HG03571 (cell line): ENCODE measurements at regions not wholly inside any gene's neighbourhood (a gene's known extent, or its start where the extent isn't known, plus 50 kb on each side); places are given as distances from the start of the nearest gene placed in this dataset.
"Not testable (repeated sequence)": the region's sequence is repeated elsewhere in the genome, so short reads cannot be mapped to it uniquely, and the experiment has no call there.

ENCODE experiments used
- ATAC-seq: cut with Tn5 transposase; IDR thresholded peaks from one replicate; pipeline ENCODE4 v1.9.1; 2021; ENCODE audit not compliant: unreplicated experiment

DNA sequence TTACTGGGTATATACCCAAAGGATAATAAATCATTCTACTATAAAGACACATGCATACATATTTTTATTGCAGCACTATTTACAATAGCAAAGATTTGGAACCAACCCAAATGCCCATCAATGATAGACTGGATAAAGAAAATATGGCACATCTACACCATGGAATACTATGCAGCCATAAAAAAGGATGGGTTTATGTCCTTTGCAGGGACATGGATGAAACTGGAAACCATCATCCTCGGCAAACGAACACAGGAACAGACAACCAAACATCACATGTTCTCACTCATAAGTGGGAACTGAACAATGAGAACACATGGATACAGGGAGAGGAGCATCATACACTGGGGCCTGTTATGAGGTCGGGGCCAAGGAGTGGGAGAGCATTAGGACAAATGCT, 665.0 kb upstream of the KCNMB2 start:
- ATAC-seq, result not testable (repeated sequence)

DNA sequence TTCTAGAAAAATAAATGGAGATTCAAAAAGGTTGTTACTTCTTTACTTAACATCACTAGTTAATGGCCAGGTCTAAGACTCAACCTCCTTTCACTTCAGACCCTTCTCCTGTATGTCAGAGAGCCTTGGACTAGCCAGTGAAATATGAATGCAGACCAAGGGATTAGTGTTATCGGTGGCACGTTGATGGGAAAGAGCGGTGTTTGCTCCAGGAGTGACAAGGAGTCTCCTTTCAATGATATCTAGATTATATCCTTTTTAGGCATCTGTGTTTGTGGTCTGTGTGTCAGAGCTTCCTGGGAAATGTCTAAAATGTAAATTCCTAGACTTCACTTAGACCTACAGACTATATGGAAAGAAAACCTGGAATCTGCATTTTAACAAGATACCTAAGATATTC, 658.0 kb upstream of the KCNMB2 start:
- no peak for ATAC-seq

DNA sequence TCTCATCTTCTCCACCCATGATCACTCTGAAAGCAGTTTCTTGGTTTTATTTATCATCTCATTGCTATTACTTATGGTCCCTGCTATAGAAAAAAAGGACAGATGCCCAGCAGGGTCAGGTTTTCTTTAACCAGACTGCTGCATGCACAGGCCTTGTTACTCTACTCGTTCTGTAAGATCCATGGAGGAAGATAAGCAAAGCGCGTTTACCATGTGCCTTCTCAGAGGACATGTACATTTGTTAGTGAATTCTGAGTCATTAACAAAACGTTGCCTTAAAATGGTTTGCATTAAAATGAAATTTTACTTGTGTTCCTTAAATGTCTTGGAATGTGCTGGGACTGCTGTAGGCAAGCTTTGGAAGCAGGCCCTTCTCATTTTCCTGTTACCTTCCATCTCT, 657.3 kb upstream of the KCNMB2 start:
- no peak for ATAC-seq

DNA sequence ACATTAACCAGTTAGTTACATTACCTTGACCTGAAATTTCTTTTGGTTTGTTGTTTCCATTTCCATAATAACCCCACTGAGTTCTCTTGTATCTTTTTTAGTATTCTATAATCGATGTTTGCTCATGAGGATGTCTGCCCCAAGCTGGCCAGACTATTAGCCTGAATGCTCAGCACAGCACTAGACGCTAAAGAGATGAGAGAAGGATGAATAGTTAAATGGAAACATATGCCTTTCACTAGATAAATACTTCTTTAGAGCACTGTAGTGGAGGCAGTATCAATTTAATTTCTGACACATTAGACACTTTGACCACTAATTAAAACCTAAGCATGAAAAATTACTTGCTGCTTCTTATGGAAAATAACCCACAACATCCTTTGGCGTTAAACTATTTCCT, 654.9 kb upstream of the KCNMB2 start:
- no peak for ATAC-seq

DNA sequence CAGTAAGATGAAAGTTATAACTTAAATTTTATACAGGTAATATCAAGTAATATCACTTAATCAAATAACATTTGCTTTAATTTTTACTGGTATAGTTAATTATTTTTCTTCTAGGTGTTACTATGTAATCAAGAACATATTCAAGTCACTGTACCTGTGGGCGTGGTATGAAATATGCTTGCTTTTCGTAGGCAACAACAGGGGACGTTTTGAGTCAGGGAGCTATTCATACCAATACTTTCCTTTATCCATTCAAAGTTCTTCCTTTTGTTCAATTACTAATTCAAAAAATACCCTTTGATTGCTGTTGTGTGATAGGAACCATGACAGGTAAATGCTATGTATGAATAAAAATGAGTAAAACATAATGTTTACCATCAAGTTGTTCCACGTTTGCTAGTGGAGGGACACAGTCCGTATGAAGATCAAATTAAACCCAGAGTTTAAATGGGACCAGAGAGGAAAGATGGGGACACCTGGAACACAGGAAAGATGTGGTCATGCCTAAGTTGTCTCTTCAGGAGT, 654.0 kb upstream of the KCNMB2 start:
- ATAC-seq, result no peak

- ATAC-seq, result no peak
Observed at GRCh38 chr3:177883091-177883490, 653.1 kb upstream of the KCNMB2 start.

- no peak for ATAC-seq
Observed at GRCh38 chr3:177883957-177884356, 652.3 kb upstream of the KCNMB2 start.

- ATAC-seq, result no peak
Observed at GRCh38 chr3:177885063-177885462, 651.2 kb upstream of the KCNMB2 start.

GRCh38 chr3:177886501-177886900, 649.7 kb upstream of the KCNMB2 start:
- ATAC-seq, result no peak

DNA sequence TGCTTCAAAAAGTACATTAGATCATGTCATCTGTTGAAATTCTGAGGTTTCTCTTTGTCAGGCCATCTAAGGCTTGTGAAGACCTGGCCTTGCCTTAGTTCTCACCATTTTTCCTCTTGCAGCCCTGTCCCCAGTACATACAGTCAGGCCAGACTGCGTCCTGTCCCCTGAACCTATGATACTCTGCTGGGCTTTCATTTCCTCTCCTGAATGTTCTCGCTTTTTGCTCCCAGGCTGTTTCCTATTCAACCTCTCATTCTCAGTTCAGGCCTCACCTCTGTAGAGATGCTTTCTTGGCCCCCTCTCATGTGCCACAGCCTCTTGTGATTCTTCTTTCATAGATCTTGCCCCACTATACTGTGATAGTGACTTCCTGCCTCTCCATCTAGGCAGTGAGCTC, 648.8 kb upstream of the KCNMB2 start:
- no peak for ATAC-seq

DNA sequence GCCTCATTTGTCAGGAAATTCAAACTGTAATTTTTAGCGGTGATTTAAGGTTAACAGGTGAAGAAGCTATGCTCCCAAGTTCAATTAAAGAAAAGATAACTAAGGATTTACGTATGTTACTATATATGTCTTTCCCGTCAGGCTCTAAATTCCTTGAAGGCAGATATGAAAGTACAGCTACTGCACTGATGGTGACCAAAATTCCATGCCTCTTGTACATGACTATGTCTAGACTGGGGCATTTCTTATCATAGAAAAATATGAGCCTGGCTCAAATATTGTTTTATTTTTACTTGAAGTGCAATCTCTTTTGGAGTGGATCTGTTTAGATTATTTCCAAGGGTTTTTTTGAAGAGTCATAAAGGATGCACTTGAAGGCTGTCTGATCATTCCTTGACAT, 647.1 kb upstream of the KCNMB2 start:
- ATAC-seq, result no peak

- no peak for ATAC-seq
Observed at GRCh38 chr3:177889652-177890358, 646.4 kb upstream of the KCNMB2 start.

DNA sequence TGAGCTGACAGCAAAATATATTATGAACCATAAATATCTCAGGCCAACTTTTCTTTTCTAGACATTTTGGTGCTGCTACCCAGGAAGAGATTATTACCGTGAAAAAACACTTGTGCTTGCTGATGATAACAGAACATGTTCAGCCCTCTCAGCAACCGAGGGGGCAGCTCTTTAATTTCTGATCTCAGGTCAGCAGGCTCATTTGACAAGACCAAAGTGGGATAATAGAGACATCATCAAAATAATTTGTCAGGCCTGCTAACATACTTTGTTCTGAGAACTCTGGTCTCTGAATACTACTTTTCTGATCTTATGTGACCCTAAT, 645.9 kb upstream of the KCNMB2 start:
- no peak for ATAC-seq

GRCh38 chr3:177891569-177891968, 644.7 kb upstream of the KCNMB2 start:
- not testable (repeated sequence) for ATAC-seq

DNA sequence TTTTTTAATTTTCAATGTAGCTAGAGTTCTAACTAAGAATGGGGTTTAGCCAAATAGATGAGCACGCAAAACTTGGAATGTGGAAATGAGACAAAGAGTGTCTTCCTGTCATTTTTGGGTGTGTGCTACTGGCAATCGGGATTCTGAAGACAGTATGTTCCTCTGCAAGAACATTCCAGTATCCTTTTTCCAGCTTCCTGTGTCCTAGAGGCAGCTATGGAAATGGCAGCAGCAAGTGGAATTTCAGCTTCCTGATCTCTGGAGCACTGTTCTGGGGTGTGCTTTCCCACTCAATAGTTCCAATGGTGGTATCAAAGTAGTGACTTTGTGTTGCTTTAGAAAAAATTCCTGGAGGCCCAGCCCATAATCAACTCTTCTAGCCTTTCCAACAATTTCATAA, 642.9 kb upstream of the KCNMB2 start:
- no peak for ATAC-seq

DNA sequence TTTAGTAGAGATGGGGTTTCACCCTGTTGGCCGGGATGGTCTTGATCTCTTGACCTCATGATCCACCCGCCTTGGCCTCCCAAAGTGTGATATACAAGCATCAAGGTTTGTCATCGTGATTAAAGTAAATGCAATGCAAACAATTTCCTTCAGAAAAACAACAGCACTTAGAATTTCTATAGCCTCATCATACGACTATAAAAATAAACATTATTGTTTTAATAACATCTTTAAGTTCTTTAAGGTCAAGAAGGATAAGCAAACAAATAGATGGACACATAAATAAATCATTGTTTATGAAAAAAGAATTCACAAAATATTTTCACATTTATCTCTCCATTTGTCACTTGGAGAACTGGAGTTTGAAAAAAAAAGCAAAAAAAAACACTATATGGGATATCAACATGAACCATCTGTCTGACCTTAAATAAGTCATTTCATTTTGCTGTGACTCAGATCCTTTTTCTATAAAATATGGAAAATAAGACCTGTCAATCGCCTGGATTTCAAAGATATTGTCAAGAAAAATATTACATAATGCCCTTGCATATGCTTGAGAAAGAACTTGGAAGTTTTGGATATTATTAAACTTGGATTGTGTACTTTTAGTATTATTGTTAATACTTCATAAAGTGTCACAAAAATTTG, 642.0 kb upstream of the KCNMB2 start:
- no peak for ATAC-seq

- no peak for ATAC-seq
Observed at GRCh38 chr3:177898185-177898584, 638.1 kb upstream of the KCNMB2 start.

- ATAC-seq, result no peak
Observed at GRCh38 chr3:177899275-177900067, 636.8 kb upstream of the KCNMB2 start.

GRCh38 chr3:177902876-177903275, 633.4 kb upstream of the KCNMB2 start:
- no peak for ATAC-seq

GRCh38 chr3:177904621-177905020, 631.6 kb upstream of the KCNMB2 start:
- no peak for ATAC-seq

- ATAC-seq, result no peak
Observed at GRCh38 chr3:177905173-177906125, 630.8 kb upstream of the KCNMB2 start.
